ENCODE measurements at regions not wholly inside any gene's neighbourhood (a gene's known extent, or its start where the extent isn't known, plus 50 kb on each side); places are given as distances from the start of the nearest gene placed in this dataset.

DNA sequence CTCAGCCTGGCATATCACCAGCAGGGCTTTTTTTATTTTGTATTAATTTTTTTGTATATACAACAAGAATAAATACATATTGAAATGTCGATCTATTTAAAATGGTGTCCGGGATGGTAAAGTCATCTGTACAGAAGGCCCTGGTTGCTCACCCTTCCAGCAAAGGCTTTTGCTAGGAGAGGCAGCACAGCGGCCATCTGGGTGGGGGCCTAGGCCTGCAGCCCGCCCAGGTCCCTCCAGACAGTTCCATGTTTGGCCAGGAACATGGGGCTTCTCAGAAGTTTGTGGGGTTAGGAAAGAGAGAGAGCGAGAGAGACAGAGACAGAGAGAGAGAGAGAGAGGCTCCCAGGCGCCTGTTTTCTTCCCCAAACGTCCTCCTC lies 152.6 kb upstream of the LYZL2 start:
- FAIRE-seq, result no peak
- TF ChIP-seq, protein P1, sequence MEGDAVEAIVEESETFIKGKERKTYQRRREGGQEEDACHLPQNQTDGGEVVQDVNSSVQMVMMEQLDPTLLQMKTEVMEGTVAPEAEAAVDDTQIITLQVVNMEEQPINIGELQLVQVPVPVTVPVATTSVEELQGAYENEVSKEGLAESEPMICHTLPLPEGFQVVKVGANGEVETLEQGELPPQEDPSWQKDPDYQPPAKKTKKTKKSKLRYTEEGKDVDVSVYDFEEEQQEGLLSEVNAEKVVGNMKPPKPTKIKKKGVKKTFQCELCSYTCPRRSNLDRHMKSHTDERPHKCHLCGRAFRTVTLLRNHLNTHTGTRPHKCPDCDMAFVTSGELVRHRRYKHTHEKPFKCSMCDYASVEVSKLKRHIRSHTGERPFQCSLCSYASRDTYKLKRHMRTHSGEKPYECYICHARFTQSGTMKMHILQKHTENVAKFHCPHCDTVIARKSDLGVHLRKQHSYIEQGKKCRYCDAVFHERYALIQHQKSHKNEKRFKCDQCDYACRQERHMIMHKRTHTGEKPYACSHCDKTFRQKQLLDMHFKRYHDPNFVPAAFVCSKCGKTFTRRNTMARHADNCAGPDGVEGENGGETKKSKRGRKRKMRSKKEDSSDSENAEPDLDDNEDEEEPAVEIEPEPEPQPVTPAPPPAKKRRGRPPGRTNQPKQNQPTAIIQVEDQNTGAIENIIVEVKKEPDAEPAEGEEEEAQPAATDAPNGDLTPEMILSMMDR (IDR thresholded peaks at IDR 0.05; ENCODE audit: insufficient read depth, low read length, severe bottlenecking), result no peak
- H3K36me3 ChIP-seq (ENCODE audit: control insufficient read depth, insufficient read depth, low read length), result no peaks in the 10 kb centered on the region
- no peak for DNase-seq (ENCODE audit: low read depth)
- H3K4me3 ChIP-seq (ENCODE audit: low read depth, low read length), result no peak overlapping the region
- H3K27me3 ChIP-seq (ENCODE audit: control insufficient read depth, insufficient read depth, low read length), result no peaks in the 10 kb centered on the region

- TF ChIP-seq, protein P1 (IDR thresholded peaks at IDR 0.05; ENCODE audit: insufficient read depth, low read length, severe bottlenecking), result no peak
- Histone ChIP-seq H3K36me3 (ENCODE audit: control insufficient read depth, insufficient read depth, low read length) (no peaks in the 10 kb centered on the region), H3K4me3 (ENCODE audit: low read depth, low read length) (no peak overlapping the region), H3K27me3 (ENCODE audit: control insufficient read depth, insufficient read depth, low read length) (no peaks in the 10 kb centered on the region)
- FAIRE-seq, result no peak
- no peak for DNase-seq (ENCODE audit: low read depth)
These were observed 152.1 kb upstream of the LYZL2 start for GRCh38 chr10:30781670-30782121.

GRCh38 chr10:30778769-30779168 lies 149.2 kb upstream of the LYZL2 start:
- TF ChIP-seq, protein P1 (IDR thresholded peaks at IDR 0.05; ENCODE audit: insufficient read depth, low read length, severe bottlenecking), result no peak
- Histone ChIP-seq H3K4me3 (ENCODE audit: low read depth, low read length) (no peak overlapping the region), H3K36me3 (ENCODE audit: control insufficient read depth, insufficient read depth, low read length) (no peaks in the 10 kb centered on the region), H3K27me3 (ENCODE audit: control insufficient read depth, insufficient read depth, low read length) (no peaks in the 10 kb centered on the region)
- no peak for DNase-seq (ENCODE audit: low read depth)
- no peak for FAIRE-seq

DNA sequence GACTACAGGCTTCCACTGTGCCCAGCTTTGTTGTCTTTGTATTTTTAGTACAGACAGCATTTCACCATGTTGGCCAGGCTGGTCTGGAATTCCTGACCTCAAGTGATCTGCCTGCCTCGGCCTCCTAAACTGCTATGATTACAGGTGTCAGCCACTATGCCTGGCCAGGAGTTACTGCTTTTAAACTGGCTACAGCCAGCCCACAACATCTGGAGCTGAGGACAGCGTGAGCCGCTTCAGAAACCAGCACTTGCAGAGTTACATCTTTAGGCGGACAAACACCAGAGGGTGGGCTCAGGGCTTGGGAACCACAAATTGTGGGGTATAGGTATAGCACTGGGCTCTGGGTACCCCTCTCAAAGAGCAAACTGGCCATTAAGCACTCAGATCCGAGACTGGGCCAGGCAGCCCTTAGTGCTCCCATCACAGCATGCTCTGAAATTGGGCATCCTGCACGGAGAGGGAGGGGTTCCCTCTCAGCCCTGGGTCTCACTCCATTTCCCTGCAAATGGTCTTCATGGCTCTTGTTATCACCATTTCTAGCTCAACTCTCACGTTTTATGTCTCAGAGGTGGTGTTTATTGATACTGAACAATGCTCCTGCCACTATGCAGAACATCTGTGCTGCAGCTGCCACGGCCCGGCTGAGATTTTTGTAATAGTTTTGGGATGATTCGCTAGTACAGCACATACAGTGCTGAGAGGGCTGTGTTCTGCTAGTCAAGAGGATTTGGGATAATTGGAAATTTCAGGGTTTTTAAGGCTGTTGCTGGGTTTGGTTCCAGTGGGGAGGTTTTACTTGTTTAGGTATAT lies 146.4 kb upstream of the LYZL2 start:
- DNase-seq (ENCODE audit: low read depth), result no peak
- H3K27me3 ChIP-seq (ENCODE audit: control insufficient read depth, insufficient read depth, low read length), result no peaks in the 10 kb centered on the region
- H3K36me3 ChIP-seq (ENCODE audit: control insufficient read depth, insufficient read depth, low read length), result no peaks in the 10 kb centered on the region
- TF ChIP-seq, protein P1 (IDR thresholded peaks at IDR 0.05; ENCODE audit: insufficient read depth, low read length, severe bottlenecking), result no peak
- H3K4me3 ChIP-seq (ENCODE audit: low read depth, low read length), result no peak overlapping the region
- FAIRE-seq, result no peak

GRCh38 chr10:30774261-30774660 lies 144.7 kb upstream of the LYZL2 start:
- Histone ChIP-seq H3K36me3 (ENCODE audit: control insufficient read depth, insufficient read depth, low read length) (no peaks in the 10 kb centered on the region), H3K27me3 (ENCODE audit: control insufficient read depth, insufficient read depth, low read length) (no peaks in the 10 kb centered on the region), H3K4me3 (ENCODE audit: low read depth, low read length) (no peak overlapping the region)
- TF ChIP-seq, protein P1 (IDR thresholded peaks at IDR 0.05; ENCODE audit: insufficient read depth, low read length, severe bottlenecking), result no peak
- DNase-seq (ENCODE audit: low read depth) (no peak), FAIRE-seq (no peak)

- TF ChIP-seq, protein P1 (IDR thresholded peaks at IDR 0.05; ENCODE audit: insufficient read depth, low read length, severe bottlenecking), result no peak
- H3K4me3 ChIP-seq (ENCODE audit: low read depth, low read length), result no peak overlapping the region
These were observed 143.9 kb upstream of the LYZL2 start for GRCh38 chr10:30773501-30773900.

More at GRCh38 chr10:30773501-30773900, 143.9 kb upstream of the LYZL2 start:
- no peak for FAIRE-seq
- no peaks in the 10 kb centered on the region for H3K36me3 ChIP-seq (ENCODE audit: control insufficient read depth, insufficient read depth, low read length)
- no peaks in the 10 kb centered on the region for H3K27me3 ChIP-seq (ENCODE audit: control insufficient read depth, insufficient read depth, low read length)
- no peak for DNase-seq (ENCODE audit: low read depth)
